Stomach (tissue), 4 donors: ENCODE measurements at regions not wholly inside any gene's neighbourhood (a gene's known extent, or its start where the extent isn't known, plus 50 kb on each side); places are given as distances from the start of the nearest gene placed in this dataset.

ENCODE experiments used
- CTCF ChIP-seq, 7 experiments: fragments of 450-650 bp in 4 of 7; fragments of 200-600 bp in 3 of 7; sonication (generic) in 3 of 7; IDR thresholded peaks; one replicate each; pipeline ENCODE4 v1.5.1; 2016 to 2019; ENCODE audit warnings: antibody characterized with exemption in 7 of 7, control low read depth in 2 of 7, mild to moderate bottlenecking in 1 of 7
- POLR2A ChIP-seq, 4 donors: fragments of 450-650 bp; IDR thresholded peaks; one replicate each; pipeline ENCODE4 v1.6.1; 2016; ENCODE audit warnings: antibody characterized with exemption in 4 of 4, control low read depth in 2 of 4, mild to moderate bottlenecking in 1 of 4, moderate library complexity in 1 of 4
- POLR2AphosphoS5 ChIP-seq, 3 donors: sonication (generic); formaldehyde crosslinking; IDR thresholded peaks; one replicate each; pipeline ENCODE4 v1.6.1; 2016; ENCODE audit warnings: antibody characterized with exemption in 3 of 3

DNA sequence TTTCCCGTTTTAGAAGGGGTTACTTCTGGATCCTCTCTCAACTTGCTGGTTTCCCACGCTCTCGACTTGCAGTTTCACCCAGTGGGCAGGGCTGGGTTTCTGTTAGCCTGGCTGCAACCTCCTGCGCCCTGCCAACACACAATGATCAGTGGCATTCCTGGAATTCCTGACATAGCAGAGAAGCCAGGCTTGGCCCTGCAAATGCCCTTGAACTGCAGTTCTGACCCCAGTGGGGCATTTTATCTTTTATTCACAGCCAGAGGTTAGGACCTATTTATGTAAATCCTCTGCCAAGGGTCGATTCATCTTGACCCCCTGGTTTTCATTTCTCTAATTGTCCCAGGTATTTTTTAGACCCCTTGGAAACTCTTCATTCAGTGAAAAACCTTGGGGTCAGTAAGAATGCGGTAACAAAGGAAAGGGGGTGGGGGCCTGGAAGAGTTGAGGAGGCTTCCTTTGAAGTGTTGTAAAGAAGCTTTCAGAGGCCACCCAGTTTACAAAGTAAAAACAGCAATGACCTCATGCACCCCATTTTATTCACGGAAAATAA is 217.6 kb downstream of the ZNF674 start:
- TF ChIP-seq CTCF (IDR thresholded peaks at IDR 0.05) (no peak), POLR2AphosphoS5 (IDR thresholded peaks at IDR 0.05) (peak in 1 of 3 donors; percentile 12), POLR2A (IDR thresholded peaks at IDR 0.05) (no peak)
